ENCODE measurements at regions not wholly inside any gene's neighbourhood (a gene's known extent, or its start where the extent isn't known, plus 50 kb on each side); places are given as distances from the start of the nearest gene placed in this dataset.
"Not testable (repeated sequence)": the region's sequence is repeated elsewhere in the genome, so short reads cannot be mapped to it uniquely, and the experiment has no call there.

- CTCF ChIA-PET = no interaction called here
- peaks cover 10% of the 10 kb centered on the region for H3K4me1 Mint-ChIP-seq
- POLR2A ChIA-PET = no interaction called here
- DNase-seq (ENCODE audit: low spot score) = no peak
- H3K27ac Mint-ChIP-seq = no peak overlapping the region
- H3K9me3 Mint-ChIP-seq = peaks cover 14% of the 10 kb centered on the region
- H3K36me3 Mint-ChIP-seq = peaks cover 6% of the 10 kb centered on the region
- H3K4me3 Mint-ChIP-seq = no peak overlapping the region
- ATAC-seq = no peak
- H3K27me3 Mint-ChIP-seq (ENCODE audit: low read depth) = no peaks in the 10 kb centered on the region; the same call in 1 of the 2 replicates
- TF ChIP-seq USF1 (CRISPR knock-in tag; IDR thresholded peaks at IDR 0.05) (no peak), HMGA2 (CRISPR knock-in tag; IDR thresholded peaks at IDR 0.05) (no peak), ZNF232 (CRISPR knock-in tag; IDR thresholded peaks at IDR 0.05) (no peak), MAX (CRISPR knock-in tag; IDR thresholded peaks at IDR 0.05) (no peak), SOX15 (CRISPR knock-in tag; IDR thresholded peaks at IDR 0.05) (no peak), SP1 (CRISPR knock-in tag; conservative IDR thresholded peaks at IDR 0.05) (no peak), NFYB (CRISPR knock-in tag; conservative IDR thresholded peaks at IDR 0.05; ENCODE audit: low read depth) (no peak), NFATC4 (CRISPR knock-in tag; IDR thresholded peaks at IDR 0.05) (no peak), EMX1 (CRISPR knock-in tag; IDR thresholded peaks at IDR 0.05) (no peak), ZNF671 (CRISPR knock-in tag; IDR thresholded peaks at IDR 0.05) (no peak), ZSCAN18 (CRISPR knock-in tag; IDR thresholded peaks at IDR 0.05) (no peak)
These were observed 79.4 kb upstream of the PRSS16 start for GRCh38 chr6:27168108-27168507.

- no peak overlapping the region for H3K4me3 Mint-ChIP-seq
- DNase-seq (ENCODE audit: low spot score) (no peak), ATAC-seq (no peak)
- no peak for TF ChIP-seq USF2 (CRISPR knock-in tag; IDR thresholded peaks at IDR 0.05)
- TF ChIP-seq TEAD1 (CRISPR knock-in tag; IDR thresholded peaks at IDR 0.05) = no peak
- no peak for TF ChIP-seq RORB (CRISPR knock-in tag; IDR thresholded peaks at IDR 0.05)
- TF ChIP-seq FOXK1 (CRISPR knock-in tag; IDR thresholded peaks at IDR 0.05) = no peak
- TF ChIP-seq CDX4 (CRISPR knock-in tag; IDR thresholded peaks at IDR 0.05; ENCODE audit: borderline replicate concordance) = no peak
- no peak for TF ChIP-seq ZNF263 (CRISPR knock-in tag; IDR thresholded peaks at IDR 0.05; ENCODE audit: low read depth)
- no peak for TF ChIP-seq NR2C2 (CRISPR knock-in tag; IDR thresholded peaks at IDR 0.05)
- H3K9me3 Mint-ChIP-seq = peaks cover 14% of the 10 kb centered on the region
- ChIA-PET CTCF (interaction anchor here (0.6 kb wide), 1 partner anchor 647 kb away, joined by 3 read pairs; no protein-coding TSS in a partner anchor), POLR2A (no interaction called here)
- no peaks in the 10 kb centered on the region; the same call in 1 of the 2 replicates for H3K27me3 Mint-ChIP-seq (ENCODE audit: low read depth)
- peaks cover 6% of the 10 kb centered on the region for H3K36me3 Mint-ChIP-seq
- peaks cover 10% of the 10 kb centered on the region for H3K4me1 Mint-ChIP-seq
- peak overlapping the region; percentile 57; the same call in 1 of the 2 replicates for H3K27ac Mint-ChIP-seq
These were observed 78.7 kb upstream of the PRSS16 start for GRCh38 chr6:27168586-27169443.

- H3K27me3 Mint-ChIP-seq (ENCODE audit: low read depth); H3K4me3 Mint-ChIP-seq; H3K27ac Mint-ChIP-seq; ATAC-seq; H3K36me3 Mint-ChIP-seq; CTCF ChIA-PET; POLR2A ChIA-PET; DNase-seq (ENCODE audit: low spot score): not testable (repeated sequence)
- Mint-ChIP-seq H3K4me1 (peaks cover 16% of the 10 kb centered on the region), H3K9me3 (peaks cover 14% of the 10 kb centered on the region)
These were observed 74.8 kb upstream of the PRSS16 start for GRCh38 chr6:27172524-27173231.

- POLR2A ChIA-PET; DNase-seq (ENCODE audit: low spot score); H3K36me3 Mint-ChIP-seq; CTCF ChIA-PET; H3K27ac Mint-ChIP-seq; H3K4me3 Mint-ChIP-seq; H3K27me3 Mint-ChIP-seq (ENCODE audit: low read depth); ATAC-seq: not testable (repeated sequence)
- Mint-ChIP-seq H3K4me1 (peaks cover 16% of the 10 kb centered on the region), H3K9me3 (peaks cover 14% of the 10 kb centered on the region)
These were observed 74.3 kb upstream of the PRSS16 start for GRCh38 chr6:27173232-27173601.

Measured in WTC11 (cell line).